AG04449 (cell line): ENCODE measurements at regions not wholly inside any gene's neighbourhood (a gene's known extent, or its start where the extent isn't known, plus 50 kb on each side); places are given as distances from the start of the nearest gene placed in this dataset.
"Not testable (repeated sequence)": the region's sequence is repeated elsewhere in the genome, so short reads cannot be mapped to it uniquely, and the experiment has no call there.

ENCODE experiments used
- CTCF ChIA-PET: fragments of 350-600 bp; formaldehyde crosslinking; extraction: SDS; loops from one replicate; lab custom pipeline; 2021; ENCODE audit warnings: antibody characterized with exemption; lab: Yijun Ruan, JAX
- POLR2A ChIA-PET: fragments of 400-600, 350-600 bp; formaldehyde crosslinking; extraction: SDS; loops from one replicate; lab custom pipeline; 2020; ENCODE audit warnings: antibody characterized with exemption, inconsistent platforms; lab: Yijun Ruan, JAX
- DNase-seq: peaks from one replicate; pipeline ENCODE4 v3.0.0-alpha.2; 2010; ENCODE audit warnings: low read depth, low spot score
- H3K4me3 ChIP-seq: 2 replicates; pipeline ENCODE4 v1.5.1; 2011; ENCODE audit warnings: low read depth, mild to moderate bottlenecking, control low read depth, low read length
- CTCF ChIP-seq: IDR thresholded peaks from one replicate; pipeline ENCODE4 v1.5.1; 2011; ENCODE audit warnings: mild to moderate bottlenecking, moderate library complexity, low read length, control low read depth, inconsistent platforms; ENCODE audit not compliant: insufficient read depth; ENCODE audit errors: missing control alignments

- DNase-seq = no peak
- H3K4me3 ChIP-seq = no peak overlapping the region
- POLR2A ChIA-PET = no interaction called here
- CTCF ChIA-PET = no interaction called here
- no peak for TF ChIP-seq CTCF
Observed at GRCh38 chr7:156566812-156567549, 73.6 kb upstream of the RNF32 start.

GRCh38 chr7:156565002-156565401 lies 75.6 kb upstream of the RNF32 start:
- CTCF ChIA-PET, H3K4me3 ChIP-seq, DNase-seq, POLR2A ChIA-PET: not testable (repeated sequence)

GRCh38 chr7:156560696-156561095 lies 79.9 kb upstream of the RNF32 start:
- TF ChIP-seq CTCF = no peak
- H3K4me3 ChIP-seq = no peak overlapping the region
- ChIA-PET POLR2A (no interaction called here), CTCF (no interaction called here)
- DNase-seq = no peak

GRCh38 chr7:156560075-156560474 lies 80.5 kb upstream of the RNF32 start:
- CTCF ChIA-PET = no interaction called here

GRCh38 chr7:156559001-156559400 lies 81.6 kb upstream of the RNF32 start:
- ChIA-PET POLR2A (no interaction called here), CTCF (no interaction called here)
- no peak for DNase-seq
- no peak for TF ChIP-seq CTCF
- H3K4me3 ChIP-seq = no peak overlapping the region

More at GRCh38 chr7:156560075-156560474, 80.5 kb upstream of the RNF32 start:
- POLR2A ChIA-PET = no interaction called here
- TF ChIP-seq CTCF = no peak
- DNase-seq = no peak
- H3K4me3 ChIP-seq = no peak overlapping the region

GRCh38 chr7:156558198-156558597 lies 82.4 kb upstream of the RNF32 start:
- no peak for TF ChIP-seq CTCF
- H3K4me3 ChIP-seq = no peak overlapping the region
- DNase-seq = no peak
- CTCF ChIA-PET = no interaction called here
- POLR2A ChIA-PET = no interaction called here

- CTCF ChIA-PET = no interaction called here
- no peak for DNase-seq
- no peak for TF ChIP-seq CTCF
- no peak overlapping the region for H3K4me3 ChIP-seq
- POLR2A ChIA-PET = no interaction called here
Observed at GRCh38 chr7:156556083-156556482, 84.5 kb upstream of the RNF32 start.
